NCI-H1930 (cell line): ENCODE measurements at regions not wholly inside any gene's neighbourhood (a gene's known extent, or its start where the extent isn't known, plus 50 kb on each side); places are given as distances from the start of the nearest gene placed in this dataset.

Experiments used
- DNase-seq, 2 experiments: peaks; one replicate each; lab custom pipeline; 2025; lab: John Stamatoyannopoulos, UW

GRCh38 chr4:66693694-66694093 lies 851.6 kb downstream of the CENPC start:
- no peak for DNase-seq

- no peak for DNase-seq
Observed at GRCh38 chr4:66691101-66691500, 854.2 kb downstream of the CENPC start.

- DNase-seq = peak in 1 of 2 experiments; percentile 13
Observed at GRCh38 chr4:66688674-66689073, 856.6 kb downstream of the CENPC start.

GRCh38 chr4:66687459-66687858 lies 857.8 kb downstream of the CENPC start:
- DNase-seq = no peak

GRCh38 chr4:66681962-66682361 lies 863.3 kb downstream of the CENPC start:
- DNase-seq = no peak

- DNase-seq = no peak
Observed at GRCh38 chr4:66667249-66667648, 878.1 kb downstream of the CENPC start.

GRCh38 chr4:66662620-66663019 lies 882.7 kb downstream of the CENPC start:
- no peak for DNase-seq

- DNase-seq = no peak
Observed at GRCh38 chr4:66658809-66659208, 886.5 kb downstream of the CENPC start.

GRCh38 chr4:66655505-66655904 lies 889.8 kb downstream of the CENPC start:
- DNase-seq = no peak

GRCh38 chr4:66653937-66654336 lies 891.4 kb downstream of the CENPC start:
- DNase-seq = no peak

- DNase-seq = no peak
Observed at GRCh38 chr4:66649236-66649635, 896.1 kb downstream of the CENPC start.

- no peak for DNase-seq
Observed at GRCh38 chr4:66647926-66648325, 897.4 kb downstream of the CENPC start.

- no peak for DNase-seq
Observed at GRCh38 chr4:66647476-66647875, 897.8 kb downstream of the CENPC start.

- no peak for DNase-seq
Observed at GRCh38 chr4:66640233-66640990, 904.9 kb downstream of the CENPC start.

GRCh38 chr4:66639361-66639760 lies 905.9 kb downstream of the CENPC start:
- no peak for DNase-seq

- DNase-seq = no peak
Observed at GRCh38 chr4:66636349-66636748, 909.0 kb downstream of the CENPC start.

- DNase-seq = no peak
Observed at GRCh38 chr4:66633477-66633876, 911.8 kb downstream of the CENPC start.

- DNase-seq = no peak
Observed at GRCh38 chr4:66629927-66630326, 915.4 kb downstream of the CENPC start.

- peak; percentile 23 to 26 for DNase-seq
Observed at GRCh38 chr4:66628146-66628545, 917.2 kb downstream of the CENPC start.

GRCh38 chr4:66625480-66625879 lies 919.8 kb downstream of the CENPC start:
- DNase-seq = no peak

- DNase-seq = no peak
Observed at GRCh38 chr4:66613591-66613990, 931.7 kb downstream of the CENPC start.

GRCh38 chr4:66609014-66609413 lies 936.3 kb downstream of the CENPC start:
- DNase-seq = no peak

- no peak for DNase-seq
Observed at GRCh38 chr4:66606908-66607307, 936.6 kb upstream of the EPHA5 start.

GRCh38 chr4:66606215-66606614 lies 935.9 kb upstream of the EPHA5 start:
- no peak for DNase-seq
